COLO829 (cell line): ENCODE measurements at regions not wholly inside any gene's neighbourhood (a gene's known extent, or its start where the extent isn't known, plus 50 kb on each side); places are given as distances from the start of the nearest gene placed in this dataset.

Experiments
- DNase-seq: peaks from one replicate; pipeline ENCODE4 v3.0.0; 2012; ENCODE audit warnings: low spot score

- DNase-seq = no peak
These were observed 136.8 kb downstream of the RDH14 start for GRCh38 chr2:18423636-18424035.

GRCh38 chr2:18422432-18423165 is 137.9 kb downstream of the RDH14 start:
- DNase-seq = no peak

- peak; percentile 58 for DNase-seq
These were observed 146.6 kb downstream of the RDH14 start for GRCh38 chr2:18413676-18414396.

GRCh38 chr2:18412980-18413675 is 147.3 kb downstream of the RDH14 start:
- DNase-seq = peak; percentile 31

- DNase-seq = no peak
These were observed 148.8 kb downstream of the RDH14 start for GRCh38 chr2:18411626-18412025.

- no peak for DNase-seq
These were observed 149.9 kb downstream of the RDH14 start for GRCh38 chr2:18410543-18410942.

- no peak for DNase-seq
These were observed 151.8 kb downstream of the RDH14 start for GRCh38 chr2:18408638-18409037.

- DNase-seq = no peak
These were observed 154.2 kb downstream of the RDH14 start for GRCh38 chr2:18406219-18406618.

GRCh38 chr2:18404708-18405107 is 155.7 kb downstream of the RDH14 start:
- no peak for DNase-seq

- DNase-seq = no peak
These were observed 156.4 kb downstream of the RDH14 start for GRCh38 chr2:18403921-18404522.

GRCh38 chr2:18402831-18403230 is 157.6 kb downstream of the RDH14 start:
- no peak for DNase-seq

- DNase-seq = no peak
These were observed 159.0 kb downstream of the RDH14 start for GRCh38 chr2:18401471-18401870.

GRCh38 chr2:18399601-18400000 is 160.9 kb downstream of the RDH14 start:
- peak; percentile 16 for DNase-seq

GRCh38 chr2:18398833-18399232 is 161.6 kb downstream of the RDH14 start:
- no peak for DNase-seq

- DNase-seq = no peak
These were observed 164.0 kb downstream of the RDH14 start for GRCh38 chr2:18396329-18397010.

- DNase-seq = no peak
These were observed 164.9 kb downstream of the RDH14 start for GRCh38 chr2:18395555-18395954.

GRCh38 chr2:18387441-18388206 is 172.8 kb downstream of the RDH14 start:
- DNase-seq = peak; percentile 55

GRCh38 chr2:18384242-18384641 is 176.2 kb downstream of the RDH14 start:
- no peak for DNase-seq

GRCh38 chr2:18381386-18381785 is 179.1 kb downstream of the RDH14 start:
- no peak for DNase-seq

GRCh38 chr2:18380321-18380720 is 180.1 kb downstream of the RDH14 start:
- DNase-seq = no peak

- no peak for DNase-seq
These were observed 180.6 kb downstream of the RDH14 start for GRCh38 chr2:18379870-18380269.
